HCT116 (cell line): ENCODE measurements at regions not wholly inside any gene's neighbourhood (a gene's known extent, or its start where the extent isn't known, plus 50 kb on each side); places are given as distances from the start of the nearest gene placed in this dataset.

Source experiments
- CBX3 ChIP-seq: IDR thresholded peaks from 2 replicates; pipeline ENCODE4 v1.6.1; 2012; ENCODE audit warnings: low read depth
- CEBPB ChIP-seq: IDR thresholded peaks from 2 replicates; pipeline ENCODE4 v1.6.1; 2012; ENCODE audit warnings: low read depth
- CTCF ChIP-seq, 3 experiments: fragments of 200-600 bp in 1 of 3; sonication (generic) in 1 of 3; IDR thresholded peaks in 2 of 3; conservative IDR thresholded peaks in 1 of 3; 2 replicates each; pipeline ENCODE4 v1.5.1; 2012 to 2017; ENCODE audit warnings: low read depth in 2 of 3, low read length in 2 of 3, antibody characterized with exemption in 1 of 3, borderline replicate concordance in 1 of 3, control low read depth in 1 of 3, mild to moderate bottlenecking in 1 of 3, mixed read lengths in 1 of 3, mixed run types in 1 of 3, moderate library complexity in 1 of 3; ENCODE audit not compliant: insufficient read depth in 1 of 3
- JUND ChIP-seq: IDR thresholded peaks from 2 replicates; pipeline ENCODE4 v1.6.1; 2012
- POLR2A ChIP-seq: IDR thresholded peaks from 2 replicates; pipeline ENCODE4 v1.7.0; 2011; ENCODE audit warnings: borderline replicate concordance; ENCODE audit not compliant: insufficient read depth, insufficient read length; ENCODE audit errors: extremely low read depth
- RAD21 ChIP-seq: IDR thresholded peaks from 2 replicates; pipeline ENCODE4 v1.6.1; 2012; ENCODE audit warnings: low read depth, mild to moderate bottlenecking
- SP1 ChIP-seq: IDR thresholded peaks from 2 replicates; pipeline ENCODE4 v1.6.1; 2012; ENCODE audit warnings: low read depth
- TCF7L2 ChIP-seq: IDR thresholded peaks from 2 replicates; pipeline ENCODE4 v1.7.0; 2011; ENCODE audit warnings: borderline replicate concordance, inconsistent platforms; ENCODE audit not compliant: insufficient read depth, insufficient read length; ENCODE audit errors: extremely low read depth
- YY1 ChIP-seq: IDR thresholded peaks from 2 replicates; pipeline ENCODE4 v1.6.1; 2011; ENCODE audit warnings: low read length, low read depth, moderate library complexity, mild to moderate bottlenecking; ENCODE audit not compliant: insufficient replicate concordance; ENCODE audit errors: extremely low read depth
- ZBTB33 ChIP-seq: IDR thresholded peaks from 2 replicates; pipeline ENCODE4 v1.6.1; 2011; ENCODE audit warnings: mild to moderate bottlenecking, low read length, moderate library complexity; ENCODE audit not compliant: insufficient replicate concordance; ENCODE audit errors: extremely low read depth
- ZFX ChIP-seq: fragments of 450-650 bp; IDR thresholded peaks from 2 replicates; pipeline ENCODE4 v1.6.1; 2017
- ZNF274 ChIP-seq: fragments of 200-500 bp; sonication (Bioruptor generic); IDR thresholded peaks from 2 replicates; pipeline ENCODE4 v1.6.1; 2014; ENCODE audit warnings: mild to moderate bottlenecking, low read depth, low read length, inconsistent platforms
- TF ChIP-seq, protein P1 (sequence below): IDR thresholded peaks from 2 replicates; pipeline ENCODE4 v1.6.1; 2012; ENCODE audit warnings: low read depth

- TF ChIP-seq CTCF (IDR thresholded peaks at IDR 0.05 in 2 of 3, conservative IDR thresholded peaks at IDR 0.05 in 1 of 3; ENCODE audit: borderline replicate concordance in 1 of 3, insufficient read depth in 1 of 3, low read depth in 2 of 3, low read length in 2 of 3): no peak
- TF ChIP-seq JUND: no peak
- no peak for TF ChIP-seq ZNF274
- no peak for TF ChIP-seq CBX3
- TF ChIP-seq YY1: no peak
- TF ChIP-seq POLR2A: no peak
- no peak for TF ChIP-seq RAD21
- no peak for TF ChIP-seq SP1
- TF ChIP-seq ZFX: no peak
- TF ChIP-seq, protein P1, sequence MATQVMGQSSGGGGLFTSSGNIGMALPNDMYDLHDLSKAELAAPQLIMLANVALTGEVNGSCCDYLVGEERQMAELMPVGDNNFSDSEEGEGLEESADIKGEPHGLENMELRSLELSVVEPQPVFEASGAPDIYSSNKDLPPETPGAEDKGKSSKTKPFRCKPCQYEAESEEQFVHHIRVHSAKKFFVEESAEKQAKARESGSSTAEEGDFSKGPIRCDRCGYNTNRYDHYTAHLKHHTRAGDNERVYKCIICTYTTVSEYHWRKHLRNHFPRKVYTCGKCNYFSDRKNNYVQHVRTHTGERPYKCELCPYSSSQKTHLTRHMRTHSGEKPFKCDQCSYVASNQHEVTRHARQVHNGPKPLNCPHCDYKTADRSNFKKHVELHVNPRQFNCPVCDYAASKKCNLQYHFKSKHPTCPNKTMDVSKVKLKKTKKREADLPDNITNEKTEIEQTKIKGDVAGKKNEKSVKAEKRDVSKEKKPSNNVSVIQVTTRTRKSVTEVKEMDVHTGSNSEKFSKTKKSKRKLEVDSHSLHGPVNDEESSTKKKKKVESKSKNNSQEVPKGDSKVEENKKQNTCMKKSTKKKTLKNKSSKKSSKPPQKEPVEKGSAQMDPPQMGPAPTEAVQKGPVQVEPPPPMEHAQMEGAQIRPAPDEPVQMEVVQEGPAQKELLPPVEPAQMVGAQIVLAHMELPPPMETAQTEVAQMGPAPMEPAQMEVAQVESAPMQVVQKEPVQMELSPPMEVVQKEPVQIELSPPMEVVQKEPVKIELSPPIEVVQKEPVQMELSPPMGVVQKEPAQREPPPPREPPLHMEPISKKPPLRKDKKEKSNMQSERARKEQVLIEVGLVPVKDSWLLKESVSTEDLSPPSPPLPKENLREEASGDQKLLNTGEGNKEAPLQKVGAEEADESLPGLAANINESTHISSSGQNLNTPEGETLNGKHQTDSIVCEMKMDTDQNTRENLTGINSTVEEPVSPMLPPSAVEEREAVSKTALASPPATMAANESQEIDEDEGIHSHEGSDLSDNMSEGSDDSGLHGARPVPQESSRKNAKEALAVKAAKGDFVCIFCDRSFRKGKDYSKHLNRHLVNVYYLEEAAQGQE: no peak
- TF ChIP-seq CEBPB: no peak
- no peak for TF ChIP-seq TCF7L2
- TF ChIP-seq ZBTB33: no peak
Measured at GRCh38 chr17:69702078-69702477, 287.6 kb downstream of the MAP2K6 start.
